B cell (primary cell): ENCODE measurements at regions not wholly inside any gene's neighbourhood (a gene's known extent, or its start where the extent isn't known, plus 50 kb on each side); places are given as distances from the start of the nearest gene placed in this dataset.

Experiments
- ATAC-seq: fragments of 200-7000 bp; cut with Tn5 transposase; one replicate; pipeline ENCODE4 v1.10.0; 2021; ENCODE audit warnings: low read depth, mild to moderate bottlenecking, moderate number of reproducible peaks, moderate library complexity
- CTCF ChIA-PET: fragments of 350-600 bp; sonication (Branson Sonifier 250); formaldehyde crosslinking; loops from one replicate; lab custom pipeline; 2021; ENCODE audit warnings: antibody characterized with exemption, inconsistent platforms; lab: Charles Lee
- POLR2A ChIA-PET: fragments of 350-600 bp; sonication (Branson Sonifier 250); formaldehyde crosslinking; loops from one replicate; lab custom pipeline; 2021; ENCODE audit warnings: antibody characterized with exemption; lab: Charles Lee
- DNase-seq: peaks from one replicate; pipeline ENCODE4 v3.0.0; 2013
- H2AFZ ChIP-seq: 2 replicates; pipeline ENCODE4 v1.6.1; 2012; ENCODE audit warnings: mild to moderate bottlenecking, low read depth, low read length; ENCODE audit not compliant: insufficient read depth, poor library complexity, severe bottlenecking
- H3K27ac ChIP-seq, 2 donors: 1 replicate in 1 of 2; 2 replicates in 1 of 2; pipeline ENCODE4 v1.5.1; 2012 to 2013; ENCODE audit warnings: low read length in 2 of 2, mild to moderate bottlenecking in 2 of 2, moderate library complexity in 1 of 2
- H3K27me3 ChIP-seq, 4 experiments: fragments of 200-600 bp in 1 of 4; sonication (generic) in 1 of 4; replicated peaks in 1 of 4; 1 replicate in 2 of 4; 2 replicates in 2 of 4; pipeline versions ENCODE4 v1.6.1 to v1.7.0; 2013 to 2016; ENCODE audit warnings: low read length in 3 of 4, mild to moderate bottlenecking in 2 of 4, mixed read lengths in 1 of 4, moderate library complexity in 1 of 4; ENCODE audit not compliant: insufficient read depth in 4 of 4, control insufficient read depth in 3 of 4; ENCODE audit errors: control extremely low read depth in 1 of 4
- H3K36me3 ChIP-seq, 2 experiments: replicated peaks in 1 of 2; 1 replicate in 1 of 2; 2 replicates in 1 of 2; pipeline versions ENCODE4 v1.6.1 to v1.7.1; 2013; ENCODE audit warnings: low read length in 1 of 2; ENCODE audit not compliant: insufficient read depth in 2 of 2, control insufficient read depth in 1 of 2; ENCODE audit errors: control extremely low read depth in 1 of 2, extremely low read depth in 1 of 2
- H3K4me1 ChIP-seq, 2 donors: fragments of 200-600 bp in 1 of 2; sonication (generic) in 1 of 2; 1 replicate in 1 of 2; 2 replicates in 1 of 2; pipeline versions ENCODE4 v1.5.1 to v1.6.1; 2013 to 2017; ENCODE audit warnings: low read length in 2 of 2; ENCODE audit not compliant: control insufficient read depth in 2 of 2, insufficient read depth in 2 of 2
- H3K4me2 ChIP-seq: replicated peaks from 2 replicates; pipeline ENCODE3; 2012; ENCODE audit warnings: mild to moderate bottlenecking, low read depth, low read length; ENCODE audit not compliant: poor library complexity, severe bottlenecking
- H3K4me3 ChIP-seq, 5 experiments: fragments of 200-600 bp in 1 of 5; sonication (generic) in 1 of 5; 1 replicate in 3 of 5; 2 replicates in 2 of 5; pipeline versions ENCODE4 v1.5.1 to v1.7.0; 2011 to 2016; ENCODE audit warnings: low read length in 4 of 5, mild to moderate bottlenecking in 4 of 5, low read depth in 2 of 5, control low read depth in 1 of 5, moderate library complexity in 1 of 5; ENCODE audit not compliant: insufficient read depth in 1 of 5; ENCODE audit errors: control extremely low read depth in 1 of 5, extremely low read depth in 1 of 5
- H3K79me2 ChIP-seq: fragments of 200-600 bp; sonication (generic); one replicate; pipeline ENCODE4 v1.6.0; 2016; ENCODE audit warnings: low read length; ENCODE audit not compliant: control insufficient read depth, insufficient read depth
- H3K9ac ChIP-seq: fragments of 200-600 bp; sonication (generic); 2 replicates; pipeline ENCODE4 v1.6.1; 2017; ENCODE audit warnings: mild to moderate bottlenecking, low read length, moderate library complexity
- H3K9me3 ChIP-seq, 3 donors: one replicate each; pipeline versions ENCODE4 v1.6.1 to v1.7.1; 2013; ENCODE audit warnings: low read length in 2 of 3; ENCODE audit not compliant: control insufficient read depth in 2 of 3, insufficient read depth in 1 of 3; ENCODE audit errors: control extremely low read depth in 1 of 3
- H4K20me1 ChIP-seq: 2 replicates; pipeline ENCODE4 v1.6.0; 2012; ENCODE audit warnings: mild to moderate bottlenecking, low read length; ENCODE audit not compliant: insufficient read depth, control insufficient read depth, poor library complexity, severe bottlenecking
- H3K27ac Mint-ChIP-seq: one replicate; pipeline ENCODE4 v1.8.0; 2021; ENCODE audit warnings: mixed read lengths
- H3K27me3 Mint-ChIP-seq: one replicate; pipeline ENCODE4 v1.8.0; 2021; ENCODE audit warnings: mixed read lengths
- H3K4me1 Mint-ChIP-seq: one replicate; pipeline ENCODE4 v1.8.0; 2021; ENCODE audit warnings: mixed read lengths
- H3K4me3 Mint-ChIP-seq: one replicate; pipeline ENCODE4 v1.8.0; 2021; ENCODE audit warnings: mixed read lengths
- H3K9me3 Mint-ChIP-seq: one replicate; pipeline ENCODE4 v1.8.0; 2022; ENCODE audit warnings: mixed read lengths; ENCODE audit not compliant: insufficient read depth
- EZH2 ChIP-seq: IDR thresholded peaks from 2 replicates; pipeline ENCODE4 v1.6.1; 2012; ENCODE audit warnings: borderline replicate concordance, low read depth, mild to moderate bottlenecking, moderate library complexity, low read length; ENCODE audit not compliant: insufficient read depth, poor library complexity, severe bottlenecking
- WGBS: methylation state at CpG from one replicate; pipeline ENCODE4 v1.1.5; 2013; ENCODE audit warnings: missing lambda C conversion rate; ENCODE audit not compliant: insufficient coverage; 5-methylcytosine and 5-hydroxymethylcytosine counted together
- intact Hi-C: fragments of 100-400 bp; cut with micrococcal nuclease; formaldehyde crosslinking; loops from one replicate; pipeline ENCODE4 v1.10.0; 2022
- TF ChIP-seq, protein P1 (sequence below): fragments of 200-600 bp; IDR thresholded peaks from one replicate; pipeline ENCODE4 v1.8.0; 2022; ENCODE audit warnings: antibody characterized with exemption, mild to moderate bottlenecking

DNA sequence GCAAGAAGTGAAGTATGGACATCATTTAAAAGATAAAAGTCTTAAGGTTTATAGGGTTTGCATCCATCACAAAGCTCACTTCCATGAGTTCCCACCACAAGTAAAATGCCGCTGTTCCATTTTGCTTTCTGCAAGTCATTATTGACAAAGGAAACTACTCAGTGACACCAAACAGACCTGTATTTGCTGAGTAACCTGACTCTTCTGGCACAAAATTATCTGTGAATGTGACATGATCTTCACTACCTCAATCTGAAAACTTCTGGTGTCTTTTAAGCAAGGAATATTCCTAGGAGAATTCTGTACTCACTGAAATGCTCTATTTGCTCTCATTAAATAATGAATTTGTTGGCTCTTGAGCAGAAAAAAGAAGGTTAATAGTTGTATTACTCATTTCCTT, 1077.4 kb upstream of the ADGRL4 start:
- Mint-ChIP-seq H3K27ac (no peak overlapping the region), H3K4me1 (no peaks in the 10 kb centered on the region), H3K4me3 (no peak overlapping the region), H3K9me3 (peaks cover 2% of the 10 kb centered on the region), H3K27me3 (no peaks in the 10 kb centered on the region)
- Histone ChIP-seq H4K20me1 (no peaks in the 10 kb centered on the region), H3K27ac (no peak overlapping the region), H3K79me2 (no peaks in the 10 kb centered on the region), H3K9ac (no peak overlapping the region), H3K4me1 (no peaks in the 10 kb centered on the region), H2AFZ (no peak overlapping the region), H3K27me3 (no peaks in the 10 kb centered on the region), H3K9me3 (no peaks in the 10 kb centered on the region), H3K4me2 (no peak overlapping the region), H3K36me3 (no peaks in the 10 kb centered on the region), H3K4me3 (no peak overlapping the region)
- CTCF ChIA-PET = no interaction called here
- POLR2A ChIA-PET = no interaction called here
- DNase-seq (no peak), ATAC-seq (no peak)
- no peak for TF ChIP-seq EZH2
- TF ChIP-seq, protein P1, sequence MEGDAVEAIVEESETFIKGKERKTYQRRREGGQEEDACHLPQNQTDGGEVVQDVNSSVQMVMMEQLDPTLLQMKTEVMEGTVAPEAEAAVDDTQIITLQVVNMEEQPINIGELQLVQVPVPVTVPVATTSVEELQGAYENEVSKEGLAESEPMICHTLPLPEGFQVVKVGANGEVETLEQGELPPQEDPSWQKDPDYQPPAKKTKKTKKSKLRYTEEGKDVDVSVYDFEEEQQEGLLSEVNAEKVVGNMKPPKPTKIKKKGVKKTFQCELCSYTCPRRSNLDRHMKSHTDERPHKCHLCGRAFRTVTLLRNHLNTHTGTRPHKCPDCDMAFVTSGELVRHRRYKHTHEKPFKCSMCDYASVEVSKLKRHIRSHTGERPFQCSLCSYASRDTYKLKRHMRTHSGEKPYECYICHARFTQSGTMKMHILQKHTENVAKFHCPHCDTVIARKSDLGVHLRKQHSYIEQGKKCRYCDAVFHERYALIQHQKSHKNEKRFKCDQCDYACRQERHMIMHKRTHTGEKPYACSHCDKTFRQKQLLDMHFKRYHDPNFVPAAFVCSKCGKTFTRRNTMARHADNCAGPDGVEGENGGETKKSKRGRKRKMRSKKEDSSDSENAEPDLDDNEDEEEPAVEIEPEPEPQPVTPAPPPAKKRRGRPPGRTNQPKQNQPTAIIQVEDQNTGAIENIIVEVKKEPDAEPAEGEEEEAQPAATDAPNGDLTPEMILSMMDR = no peak
- intact Hi-C loops = no loop called here
- 100% methylated on average over 1 of the region's 1 CpG for WGBS

DNA sequence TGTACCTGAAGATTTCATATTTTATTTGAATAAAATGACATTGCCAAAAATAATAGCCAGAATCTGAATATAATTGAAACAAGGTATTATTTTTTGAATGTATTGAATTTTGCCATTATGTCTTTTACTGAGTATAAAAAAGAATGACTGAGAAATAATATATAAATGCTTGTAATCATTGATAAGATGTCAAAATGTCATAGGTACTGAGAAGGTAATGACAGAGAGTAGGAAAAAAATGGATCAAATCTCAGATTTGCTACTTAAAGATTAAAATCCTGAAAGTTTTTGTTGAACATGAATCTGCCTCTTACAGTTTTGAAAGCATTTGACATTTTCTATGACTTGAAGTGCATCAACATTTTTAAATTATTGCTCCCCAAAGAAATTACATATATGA, 1069.9 kb upstream of the ADGRL4 start:
- H3K4me1 Mint-ChIP-seq = no peaks in the 10 kb centered on the region
- intact Hi-C loops = no loop called here
- Histone ChIP-seq H4K20me1 (no peaks in the 10 kb centered on the region), H3K4me3 (no peak overlapping the region), H3K4me1 (no peaks in the 10 kb centered on the region), H3K36me3 (no peaks in the 10 kb centered on the region), H2AFZ (no peak overlapping the region), H3K9ac (no peak overlapping the region), H3K27me3 (no peaks in the 10 kb centered on the region), H3K4me2 (no peak overlapping the region), H3K27ac (no peak overlapping the region), H3K9me3 (no peaks in the 10 kb centered on the region), H3K79me2 (no peaks in the 10 kb centered on the region)
- no peak overlapping the region for H3K4me3 Mint-ChIP-seq
- H3K27ac Mint-ChIP-seq = no peak overlapping the region
- no peaks in the 10 kb centered on the region for H3K9me3 Mint-ChIP-seq
- ATAC-seq (no peak), DNase-seq (no peak)
- POLR2A ChIA-PET = no interaction called here
- H3K27me3 Mint-ChIP-seq = no peaks in the 10 kb centered on the region
- CTCF ChIA-PET = no interaction called here
- TF ChIP-seq, protein P1 = no peak
- TF ChIP-seq EZH2 = no peak
